PC-9 (cell line): ENCODE measurements at regions not wholly inside any gene's neighbourhood (a gene's known extent, or its start where the extent isn't known, plus 50 kb on each side); places are given as distances from the start of the nearest gene placed in this dataset.

Experiments
- CTCF ChIP-seq: fragments of 200-600 bp; sonication (generic); conservative IDR thresholded peaks from 2 replicates; pipeline ENCODE4 v1.6.1; 2017; ENCODE audit warnings: mixed run types, antibody characterized with exemption, mild to moderate bottlenecking, moderate library complexity
- EZH2 ChIP-seq: fragments of 200-600 bp; sonication (generic); IDR thresholded peaks from 2 replicates; pipeline ENCODE4 v1.8.0; 2017; ENCODE audit warnings: antibody characterized with exemption, low read depth

GRCh38 chr6:103799971-103800670 is 1059.6 kb downstream of the HACE1 start:
- TF ChIP-seq CTCF (no peak), EZH2 (no peak)
